ENCODE measurements at regions not wholly inside any gene's neighbourhood (a gene's known extent, or its start where the extent isn't known, plus 50 kb on each side); places are given as distances from the start of the nearest gene placed in this dataset.

GRCh38 chr17:53719229-53719628, 103.5 kb upstream of the KIF2B start:
- H3K36me3 ChIP-seq (ENCODE audit: control insufficient read depth, insufficient read depth, low read length): no peaks in the 10 kb centered on the region
- H3K9ac ChIP-seq (ENCODE audit: low read length): no peak overlapping the region
- no peak overlapping the region for H3K4me3 ChIP-seq (ENCODE audit: low read depth, low read length)
- no peaks in the 10 kb centered on the region for H3K27me3 ChIP-seq (ENCODE audit: control insufficient read depth, insufficient read depth, low read length)
- 0 out of 2 replicates have a peak, but pooled peaks cover 2% of the 10 kb centered on the region for H3K9me3 ChIP-seq (ENCODE audit: control insufficient read depth, insufficient read depth, low read depth, low read length)
- no peak overlapping the region for H3K27ac ChIP-seq (ENCODE audit: low read depth, low read length)
- H3K4me1 ChIP-seq (ENCODE audit: control insufficient read depth, insufficient read depth, low read length): no peaks in the 10 kb centered on the region

- Histone ChIP-seq H3K9ac (ENCODE audit: low read length) (no peak overlapping the region), H3K27ac (ENCODE audit: low read depth, low read length) (no peak overlapping the region), H3K4me1 (ENCODE audit: control insufficient read depth, insufficient read depth, low read length) (no peaks in the 10 kb centered on the region), H3K4me3 (ENCODE audit: low read depth, low read length) (no peak overlapping the region), H3K9me3 (ENCODE audit: control insufficient read depth, insufficient read depth, low read depth, low read length) (peaks cover 15% of the 10 kb centered on the region; the same call in 1 of the 2 replicates), H3K27me3 (ENCODE audit: control insufficient read depth, insufficient read depth, low read length) (no peaks in the 10 kb centered on the region), H3K36me3 (ENCODE audit: control insufficient read depth, insufficient read depth, low read length) (no peaks in the 10 kb centered on the region)
These were observed 115.2 kb upstream of the KIF2B start for GRCh38 chr17:53707566-53707965.

- no peaks in the 10 kb centered on the region for H3K27me3 ChIP-seq (ENCODE audit: control insufficient read depth, insufficient read depth, low read length)
- H3K4me3 ChIP-seq (ENCODE audit: low read depth, low read length): no peak overlapping the region
- no peaks in the 10 kb centered on the region for H3K9me3 ChIP-seq (ENCODE audit: control insufficient read depth, insufficient read depth, low read depth, low read length)
- no peaks in the 10 kb centered on the region for H3K36me3 ChIP-seq (ENCODE audit: control insufficient read depth, insufficient read depth, low read length)
- no peaks in the 10 kb centered on the region for H3K4me1 ChIP-seq (ENCODE audit: control insufficient read depth, insufficient read depth, low read length)
- H3K27ac ChIP-seq (ENCODE audit: low read depth, low read length): no peak overlapping the region
- H3K9ac ChIP-seq (ENCODE audit: low read length): no peak overlapping the region
These were observed 126.4 kb upstream of the KIF2B start for GRCh38 chr17:53696286-53696685.

DNA sequence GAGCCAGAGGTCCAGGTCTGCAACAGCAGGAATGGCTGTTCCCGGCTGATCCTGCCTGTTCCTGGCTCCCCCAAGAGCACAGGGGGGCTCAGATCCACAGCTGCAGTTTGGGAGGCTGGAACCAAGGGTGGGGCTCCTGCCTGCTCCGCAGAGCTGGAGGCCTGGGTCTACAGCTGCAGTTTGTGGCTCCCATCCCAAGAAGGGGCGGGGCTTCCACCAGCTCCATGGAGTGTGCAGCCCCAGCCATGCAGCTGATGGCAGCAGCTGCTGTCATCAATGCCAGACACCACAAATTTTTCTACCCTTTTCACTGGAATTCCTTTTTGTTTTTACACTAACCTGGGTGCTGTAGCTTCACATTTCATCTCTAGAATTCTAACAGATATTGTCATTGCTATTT, 135.4 kb upstream of the KIF2B start:
- Histone ChIP-seq H3K4me1 (ENCODE audit: control insufficient read depth, insufficient read depth, low read length) (no peaks in the 10 kb centered on the region), H3K4me3 (ENCODE audit: low read depth, low read length) (no peak overlapping the region), H3K27ac (ENCODE audit: low read depth, low read length) (no peak overlapping the region), H3K9me3 (ENCODE audit: control insufficient read depth, insufficient read depth, low read depth, low read length) (no peaks in the 10 kb centered on the region), H3K27me3 (ENCODE audit: control insufficient read depth, insufficient read depth, low read length) (no peaks in the 10 kb centered on the region), H3K9ac (ENCODE audit: low read length) (no peak overlapping the region), H3K36me3 (ENCODE audit: control insufficient read depth, insufficient read depth, low read length) (no peaks in the 10 kb centered on the region)

DNA sequence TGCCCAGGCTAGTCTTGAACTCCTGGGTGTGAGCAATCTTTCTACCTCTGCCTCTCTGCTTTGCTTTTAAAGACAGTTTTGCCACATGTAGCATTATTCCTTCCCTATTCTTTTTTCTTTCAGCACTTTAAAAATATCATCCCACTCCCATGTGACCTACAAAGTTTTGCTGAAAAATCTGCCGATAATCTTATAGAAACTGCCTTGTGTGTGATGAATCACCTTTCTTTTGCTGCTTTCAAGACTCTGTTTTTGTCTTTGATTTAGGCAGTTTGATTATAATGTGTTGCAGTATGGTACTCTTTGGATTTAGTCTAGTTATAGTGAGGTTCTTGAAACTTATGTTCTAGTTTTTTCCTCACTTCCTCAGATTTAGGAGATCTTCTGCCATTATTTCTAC, 142.0 kb upstream of the KIF2B start:
- Histone ChIP-seq H3K9me3 (ENCODE audit: control insufficient read depth, insufficient read depth, low read depth, low read length) (peaks cover 13% of the 10 kb centered on the region; the same call in 1 of the 2 replicates), H3K27ac (ENCODE audit: low read depth, low read length) (no peak overlapping the region), H3K4me3 (ENCODE audit: low read depth, low read length) (no peak overlapping the region), H3K27me3 (ENCODE audit: control insufficient read depth, insufficient read depth, low read length) (no peaks in the 10 kb centered on the region), H3K9ac (ENCODE audit: low read length) (no peak overlapping the region), H3K4me1 (ENCODE audit: control insufficient read depth, insufficient read depth, low read length) (no peaks in the 10 kb centered on the region), H3K36me3 (ENCODE audit: control insufficient read depth, insufficient read depth, low read length) (no peaks in the 10 kb centered on the region)

GRCh38 chr17:53668854-53669253, 153.9 kb upstream of the KIF2B start:
- no peak overlapping the region for H3K27ac ChIP-seq (ENCODE audit: low read depth, low read length)
- H3K4me1 ChIP-seq (ENCODE audit: control insufficient read depth, insufficient read depth, low read length): no peaks in the 10 kb centered on the region
- H3K36me3 ChIP-seq (ENCODE audit: control insufficient read depth, insufficient read depth, low read length): no peaks in the 10 kb centered on the region
- H3K9ac ChIP-seq (ENCODE audit: low read length): no peak overlapping the region
- peaks cover 14% of the 10 kb centered on the region for H3K9me3 ChIP-seq (ENCODE audit: control insufficient read depth, insufficient read depth, low read depth, low read length)
- no peaks in the 10 kb centered on the region for H3K27me3 ChIP-seq (ENCODE audit: control insufficient read depth, insufficient read depth, low read length)
- H3K4me3 ChIP-seq (ENCODE audit: low read depth, low read length): no peak overlapping the region

DNA sequence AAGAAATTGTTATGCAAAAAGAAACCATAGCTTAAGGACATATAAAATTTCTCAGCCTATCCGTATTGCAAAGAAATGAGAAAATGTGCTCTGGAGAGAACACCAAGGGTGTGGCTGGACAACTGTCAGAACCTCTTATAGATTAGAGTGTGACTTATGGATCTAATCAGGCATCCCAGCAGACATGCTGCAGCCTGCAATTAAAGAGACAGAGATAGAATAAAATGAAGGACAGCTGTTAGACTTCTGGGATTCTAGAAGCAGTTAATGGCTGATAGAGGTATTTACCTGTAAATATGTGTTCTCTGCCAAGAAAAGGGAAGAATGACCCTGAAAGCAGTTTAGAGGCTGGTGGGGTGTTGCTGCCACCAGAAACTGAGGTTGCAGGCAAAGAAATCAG, 160.1 kb upstream of the KIF2B start:
- Histone ChIP-seq H3K9me3 (ENCODE audit: control insufficient read depth, insufficient read depth, low read depth, low read length) (peaks cover 4% of the 10 kb centered on the region), H3K36me3 (ENCODE audit: control insufficient read depth, insufficient read depth, low read length) (no peaks in the 10 kb centered on the region), H3K4me1 (ENCODE audit: control insufficient read depth, insufficient read depth, low read length) (no peaks in the 10 kb centered on the region), H3K27ac (ENCODE audit: low read depth, low read length) (no peak overlapping the region), H3K4me3 (ENCODE audit: low read depth, low read length) (no peak overlapping the region), H3K27me3 (ENCODE audit: control insufficient read depth, insufficient read depth, low read length) (no peaks in the 10 kb centered on the region), H3K9ac (ENCODE audit: low read length) (no peak overlapping the region)

GRCh38 chr17:53659181-53659580, 163.5 kb upstream of the KIF2B start:
- Histone ChIP-seq H3K4me1 (ENCODE audit: control insufficient read depth, insufficient read depth, low read length) (no peaks in the 10 kb centered on the region), H3K4me3 (ENCODE audit: low read depth, low read length) (no peak overlapping the region), H3K36me3 (ENCODE audit: control insufficient read depth, insufficient read depth, low read length) (no peaks in the 10 kb centered on the region), H3K27ac (ENCODE audit: low read depth, low read length) (no peak overlapping the region), H3K27me3 (ENCODE audit: control insufficient read depth, insufficient read depth, low read length) (no peaks in the 10 kb centered on the region), H3K9me3 (ENCODE audit: control insufficient read depth, insufficient read depth, low read depth, low read length) (no peaks in the 10 kb centered on the region), H3K9ac (ENCODE audit: low read length) (no peak overlapping the region)

DNA sequence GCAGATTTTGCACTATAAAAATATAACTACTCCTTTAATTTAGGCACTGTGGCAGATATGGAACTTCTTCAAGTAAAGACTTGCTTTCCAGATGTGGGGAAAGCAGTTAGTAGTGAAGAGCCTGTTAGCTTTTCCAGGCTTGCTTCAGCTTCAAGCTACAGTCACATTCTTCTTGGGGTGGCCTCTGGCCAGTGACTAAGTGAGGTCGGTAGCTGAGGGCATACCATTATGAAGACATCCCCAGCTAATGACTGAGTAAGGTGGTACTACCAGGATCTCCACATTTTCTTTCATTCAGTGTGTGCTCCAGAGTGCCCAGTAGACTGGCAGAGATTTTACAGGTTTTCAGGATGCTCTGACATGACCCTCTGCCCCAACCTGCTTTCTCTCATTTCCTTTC, 167.1 kb upstream of the KIF2B start:
- Histone ChIP-seq H3K9ac (ENCODE audit: low read length) (no peak overlapping the region), H3K27me3 (ENCODE audit: control insufficient read depth, insufficient read depth, low read length) (no peaks in the 10 kb centered on the region), H3K27ac (ENCODE audit: low read depth, low read length) (no peak overlapping the region), H3K36me3 (ENCODE audit: control insufficient read depth, insufficient read depth, low read length) (no peaks in the 10 kb centered on the region), H3K9me3 (ENCODE audit: control insufficient read depth, insufficient read depth, low read depth, low read length) (no peaks in the 10 kb centered on the region), H3K4me3 (ENCODE audit: low read depth, low read length) (no peak overlapping the region), H3K4me1 (ENCODE audit: control insufficient read depth, insufficient read depth, low read length) (no peaks in the 10 kb centered on the region)

DNA sequence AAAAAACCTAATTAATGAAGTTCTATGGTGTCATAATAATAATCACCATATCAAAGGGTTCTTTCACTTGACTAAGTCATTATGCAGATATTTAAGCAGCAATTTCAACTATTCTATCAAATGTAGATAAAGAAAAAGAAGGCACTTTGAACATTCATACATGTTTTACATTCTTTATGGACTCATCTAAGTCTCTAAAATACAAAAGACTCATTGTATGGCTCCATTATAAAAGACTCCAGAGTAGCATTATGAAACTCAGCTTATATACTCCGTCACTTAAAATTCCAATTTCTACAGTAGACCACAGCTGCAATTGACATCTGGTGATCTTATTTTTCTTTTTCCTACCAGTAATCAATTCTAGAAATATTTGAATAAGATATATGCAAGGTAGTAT, 173.5 kb upstream of the KIF2B start:
- H3K4me3 ChIP-seq (ENCODE audit: low read depth, low read length): no peak overlapping the region
- no peaks in the 10 kb centered on the region for H3K9me3 ChIP-seq (ENCODE audit: control insufficient read depth, insufficient read depth, low read depth, low read length)
- H3K27ac ChIP-seq (ENCODE audit: low read depth, low read length): no peak overlapping the region
- no peaks in the 10 kb centered on the region for H3K27me3 ChIP-seq (ENCODE audit: control insufficient read depth, insufficient read depth, low read length)
- no peaks in the 10 kb centered on the region for H3K4me1 ChIP-seq (ENCODE audit: control insufficient read depth, insufficient read depth, low read length)
- no peaks in the 10 kb centered on the region for H3K36me3 ChIP-seq (ENCODE audit: control insufficient read depth, insufficient read depth, low read length)
- no peak overlapping the region for H3K9ac ChIP-seq (ENCODE audit: low read length)

- no peak overlapping the region for H3K4me3 ChIP-seq (ENCODE audit: low read depth, low read length)
- no peaks in the 10 kb centered on the region for H3K4me1 ChIP-seq (ENCODE audit: control insufficient read depth, insufficient read depth, low read length)
- no peaks in the 10 kb centered on the region for H3K36me3 ChIP-seq (ENCODE audit: control insufficient read depth, insufficient read depth, low read length)
- H3K27me3 ChIP-seq (ENCODE audit: control insufficient read depth, insufficient read depth, low read length): no peaks in the 10 kb centered on the region
- no peak overlapping the region for H3K27ac ChIP-seq (ENCODE audit: low read depth, low read length)
- H3K9ac ChIP-seq (ENCODE audit: low read length): no peak overlapping the region
- H3K9me3 ChIP-seq (ENCODE audit: control insufficient read depth, insufficient read depth, low read depth, low read length): peaks cover 3% of the 10 kb centered on the region; the same call in 1 of the 2 replicates
These were observed 175.9 kb upstream of the KIF2B start for GRCh38 chr17:53646835-53647234.

- H3K27ac ChIP-seq (ENCODE audit: low read depth, low read length): no peak overlapping the region
- no peaks in the 10 kb centered on the region for H3K27me3 ChIP-seq (ENCODE audit: control insufficient read depth, insufficient read depth, low read length)
- H3K4me1 ChIP-seq (ENCODE audit: control insufficient read depth, insufficient read depth, low read length): peaks cover 5% of the 10 kb centered on the region
- no peaks in the 10 kb centered on the region for H3K36me3 ChIP-seq (ENCODE audit: control insufficient read depth, insufficient read depth, low read length)
- H3K4me3 ChIP-seq (ENCODE audit: low read depth, low read length): no peak overlapping the region
- no peak overlapping the region for H3K9ac ChIP-seq (ENCODE audit: low read length)
- H3K9me3 ChIP-seq (ENCODE audit: control insufficient read depth, insufficient read depth, low read depth, low read length): peaks cover 3% of the 10 kb centered on the region; the same call in 1 of the 2 replicates
These were observed 181.9 kb upstream of the KIF2B start for GRCh38 chr17:53640808-53641207.
